Stimulated activated CD8-positive, alpha-beta memory T cell treated with anti-CD3 and anti-CD28 coated beads, Interleukin-2, amount 100 ng/mL, for 1 hour (primary cell): ENCODE measurements at regions not wholly inside any gene's neighbourhood (a gene's known extent, or its start where the extent isn't known, plus 50 kb on each side); places are given as distances from the start of the nearest gene placed in this dataset.

Experiments
- DNase-seq, 2 donors: peaks; one replicate each; pipeline ENCODE4 v3.0.0-alpha.2; 2020; ENCODE audit warnings: low read depth in 2 of 2

DNA sequence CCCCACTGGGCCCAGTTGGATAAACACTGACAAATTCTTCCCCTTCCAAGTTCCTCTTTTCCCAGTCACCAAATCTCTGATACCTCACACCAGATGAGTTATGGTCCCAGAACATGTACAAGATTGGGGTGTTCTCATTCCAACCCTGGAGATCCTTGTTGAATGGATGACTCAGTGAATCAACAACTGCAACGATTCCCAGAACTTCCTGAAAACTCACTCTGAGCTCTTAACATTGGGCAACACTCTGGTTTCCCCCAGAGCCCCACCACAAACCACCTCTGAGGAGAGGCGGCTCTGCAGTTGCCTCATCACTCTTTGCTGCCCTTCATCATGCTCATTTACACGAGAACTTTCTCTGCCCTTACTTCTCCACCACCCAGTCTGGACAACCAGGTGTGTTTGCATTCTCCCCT, 115.2 kb downstream of the MRPL14 start:
- no peak for DNase-seq

DNA sequence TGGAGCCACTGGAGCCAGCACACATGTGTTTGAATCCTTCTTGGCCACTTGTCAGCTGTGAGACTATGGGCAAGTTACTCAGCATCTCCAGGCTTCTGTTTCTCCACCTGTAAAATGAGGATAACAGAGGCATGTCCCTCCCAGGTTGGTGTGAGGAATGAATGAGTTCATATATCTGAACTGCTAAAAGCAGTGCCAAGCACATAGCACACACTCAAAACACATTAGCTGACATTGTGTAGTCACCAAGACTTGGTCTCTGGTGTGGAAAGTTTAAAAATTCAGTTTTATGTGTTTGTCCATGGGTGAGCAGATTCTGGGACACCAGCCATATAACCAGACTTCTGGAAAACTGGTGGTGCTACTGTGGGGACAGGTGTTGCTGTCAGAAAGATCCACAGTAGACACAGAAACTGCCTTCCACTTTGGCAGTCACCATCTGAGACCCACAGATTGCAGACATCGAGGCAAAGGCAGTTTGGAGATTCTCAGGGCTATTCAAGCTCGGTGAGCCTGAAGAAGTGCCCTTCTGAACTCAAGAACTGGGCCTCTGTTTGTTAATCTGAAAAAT, 115.8 kb downstream of the MRPL14 start:
- DNase-seq = no peak

DNA sequence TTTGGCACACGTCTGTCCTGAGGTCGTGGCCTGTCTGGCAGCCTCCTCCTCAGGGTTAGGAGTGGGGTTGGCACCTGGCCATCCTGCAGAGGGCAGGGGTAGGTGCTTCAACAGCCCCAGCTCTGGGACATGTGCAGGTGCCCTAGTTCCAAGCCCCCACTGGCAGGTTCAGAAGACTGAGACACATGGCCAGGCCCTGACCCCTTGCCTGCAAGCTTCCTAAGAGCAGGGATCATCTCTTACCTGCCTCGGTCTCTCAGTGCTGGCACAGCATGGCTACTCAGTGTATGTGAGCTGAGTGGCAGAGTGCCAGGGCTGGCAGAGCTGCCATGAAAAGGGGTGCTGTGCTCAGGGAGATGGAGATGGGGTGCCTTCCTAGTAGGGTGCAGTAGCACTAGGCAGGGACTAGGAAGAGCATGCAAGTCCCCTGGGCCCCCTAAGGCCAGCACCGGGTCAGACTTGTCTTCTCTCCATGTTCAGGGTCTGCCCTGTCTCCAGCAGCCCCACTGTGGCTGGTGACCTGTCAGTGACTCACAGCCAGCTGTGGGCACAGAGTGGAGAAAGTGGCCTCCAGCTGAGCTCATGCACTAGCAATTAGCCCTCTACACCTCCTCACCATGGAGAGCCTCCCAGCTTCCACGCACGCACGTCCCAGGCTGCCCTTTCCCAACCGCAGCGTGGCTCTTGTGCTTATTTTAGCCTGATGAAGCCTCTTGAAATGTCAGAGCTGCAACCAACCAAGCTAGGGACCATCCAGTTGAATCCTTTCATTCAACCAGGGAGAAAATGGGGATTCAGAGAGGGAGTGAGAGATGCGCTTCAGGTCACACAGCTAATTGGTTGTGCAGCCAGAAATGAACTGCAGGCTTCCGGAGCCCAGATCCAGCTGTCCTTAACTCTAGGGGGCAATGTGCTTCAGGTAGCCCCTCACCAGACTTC, 116.6 kb downstream of the MRPL14 start:
- no peak for DNase-seq

DNA sequence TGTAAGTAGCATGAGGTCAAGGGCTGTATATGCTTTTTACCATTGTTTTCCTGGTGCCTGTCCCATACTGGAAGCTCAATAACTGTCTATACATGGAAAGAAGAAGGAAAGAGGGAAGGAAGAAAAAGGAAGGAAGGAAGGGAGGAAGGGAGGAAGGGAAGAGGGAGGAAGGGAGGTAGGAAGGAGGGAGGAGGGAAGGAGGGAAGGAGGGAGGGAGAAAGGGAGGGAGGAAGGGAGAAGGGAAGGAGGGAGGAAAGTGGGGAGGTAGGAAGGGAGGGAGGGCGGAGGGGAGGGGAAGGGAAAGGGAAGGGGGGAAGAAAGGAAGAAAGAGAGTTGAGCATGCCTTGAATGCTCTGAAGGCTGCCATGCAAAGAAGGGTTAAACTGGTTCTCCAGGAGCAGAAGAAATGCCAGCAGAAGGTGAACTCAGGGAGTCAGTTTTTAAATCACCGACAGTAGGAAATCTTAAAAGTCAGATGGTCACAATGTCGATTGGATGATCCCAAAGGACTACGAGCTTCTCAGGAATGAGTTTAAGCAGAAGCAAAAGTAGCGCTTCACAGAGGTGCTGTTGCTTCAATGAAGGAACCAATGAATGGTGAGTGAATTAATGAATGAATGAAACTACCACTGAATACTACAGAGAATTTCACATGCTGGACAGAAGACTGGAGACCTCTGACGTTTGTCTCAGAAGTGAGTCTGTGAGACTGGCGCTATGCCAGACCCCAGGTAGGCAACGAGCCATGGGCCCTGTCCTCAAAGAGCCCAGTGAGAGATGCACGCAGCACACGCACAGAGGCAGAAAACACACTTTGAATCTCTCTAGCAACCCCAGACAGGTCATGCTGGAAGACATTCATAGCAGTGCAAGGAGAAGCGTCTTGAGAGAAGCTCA, 117.6 kb downstream of the MRPL14 start:
- no peak for DNase-seq

DNA sequence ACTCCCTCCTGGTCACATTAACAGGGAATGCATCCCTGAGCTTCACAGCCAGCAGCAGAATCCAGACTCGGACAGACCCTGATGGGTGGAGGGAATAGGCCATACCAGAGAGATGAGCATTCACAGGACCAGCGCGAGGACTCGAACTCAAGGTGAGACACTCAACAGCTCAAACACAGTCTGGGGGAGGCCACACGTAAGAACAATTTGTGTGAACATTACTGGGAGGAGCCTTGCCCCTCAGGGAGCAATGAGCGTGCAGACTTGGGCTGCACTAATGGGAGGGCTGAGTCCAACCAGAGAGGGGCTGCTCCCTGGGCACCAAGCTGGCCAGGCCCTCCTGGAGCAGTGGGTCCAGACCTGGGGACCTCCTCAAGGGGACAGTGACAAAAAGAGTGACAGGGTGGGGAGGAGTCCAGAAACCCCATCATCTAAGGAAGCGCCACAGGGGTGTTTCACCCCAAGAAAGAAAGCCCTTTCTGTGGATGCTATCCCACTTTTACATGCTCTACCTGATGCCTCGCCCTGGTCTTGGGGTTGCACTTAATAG, 118.4 kb downstream of the MRPL14 start:
- no peak for DNase-seq

DNA sequence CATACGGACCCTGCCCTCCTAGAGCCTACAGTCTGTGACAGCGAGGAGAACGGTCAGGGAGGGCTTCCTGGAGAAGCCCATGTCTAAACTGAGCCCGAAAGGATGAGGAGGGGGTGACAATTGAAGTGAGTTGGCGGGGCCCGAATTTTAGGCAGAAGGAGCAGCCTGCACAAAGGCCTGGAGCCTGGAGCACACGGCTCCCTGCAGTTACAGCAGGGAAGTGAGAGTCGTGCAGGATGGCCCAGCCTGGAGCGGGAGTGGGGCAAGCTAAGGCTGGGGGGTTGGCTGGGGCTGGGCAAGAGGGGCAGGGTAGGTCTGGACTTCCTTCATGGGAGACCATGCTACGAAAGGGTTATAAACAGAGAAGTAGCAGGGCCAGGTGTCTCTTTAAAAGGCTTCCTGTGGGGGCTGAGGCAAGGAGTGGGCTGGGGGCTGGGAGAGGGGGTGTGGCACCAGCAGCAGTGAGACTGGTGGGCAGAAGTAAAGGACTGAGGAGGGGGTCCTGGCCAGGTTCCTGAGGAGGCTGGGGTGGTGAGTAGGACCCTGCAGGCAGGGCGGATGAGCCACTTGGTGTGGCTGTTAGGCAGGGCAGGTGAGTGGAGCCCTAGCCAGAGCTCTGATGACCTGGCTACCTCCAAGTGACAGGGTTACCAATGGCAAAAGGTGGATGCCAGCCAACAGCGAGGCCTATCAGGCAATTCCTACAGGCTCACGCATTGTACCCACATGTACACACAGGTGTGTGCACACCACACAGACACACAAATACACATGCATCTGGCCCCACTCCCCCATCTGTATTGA, 119.2 kb downstream of the MRPL14 start:
- no peak for DNase-seq

DNA sequence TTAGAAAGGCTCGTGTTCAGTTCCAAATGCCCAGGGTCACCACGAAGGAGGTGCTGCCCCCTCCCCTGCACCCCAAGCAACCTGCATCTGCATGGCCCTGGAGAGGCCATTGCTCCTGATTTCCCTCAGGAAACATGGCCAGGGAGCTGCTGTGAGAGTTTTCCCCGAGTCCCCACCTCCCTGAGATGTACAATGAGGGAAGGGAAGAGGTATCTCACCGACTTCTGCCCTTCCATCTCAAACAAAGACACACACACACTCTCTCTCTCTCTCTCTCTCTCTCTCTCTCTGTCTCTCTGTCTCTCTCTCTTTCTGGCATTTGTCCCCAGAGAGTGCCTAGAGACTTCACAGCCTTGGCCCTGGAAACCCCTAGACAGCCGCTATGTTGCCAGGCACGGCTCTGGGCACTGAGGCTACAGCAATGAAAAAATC, 120.4 kb downstream of the MRPL14 start:
- DNase-seq = no peak

DNA sequence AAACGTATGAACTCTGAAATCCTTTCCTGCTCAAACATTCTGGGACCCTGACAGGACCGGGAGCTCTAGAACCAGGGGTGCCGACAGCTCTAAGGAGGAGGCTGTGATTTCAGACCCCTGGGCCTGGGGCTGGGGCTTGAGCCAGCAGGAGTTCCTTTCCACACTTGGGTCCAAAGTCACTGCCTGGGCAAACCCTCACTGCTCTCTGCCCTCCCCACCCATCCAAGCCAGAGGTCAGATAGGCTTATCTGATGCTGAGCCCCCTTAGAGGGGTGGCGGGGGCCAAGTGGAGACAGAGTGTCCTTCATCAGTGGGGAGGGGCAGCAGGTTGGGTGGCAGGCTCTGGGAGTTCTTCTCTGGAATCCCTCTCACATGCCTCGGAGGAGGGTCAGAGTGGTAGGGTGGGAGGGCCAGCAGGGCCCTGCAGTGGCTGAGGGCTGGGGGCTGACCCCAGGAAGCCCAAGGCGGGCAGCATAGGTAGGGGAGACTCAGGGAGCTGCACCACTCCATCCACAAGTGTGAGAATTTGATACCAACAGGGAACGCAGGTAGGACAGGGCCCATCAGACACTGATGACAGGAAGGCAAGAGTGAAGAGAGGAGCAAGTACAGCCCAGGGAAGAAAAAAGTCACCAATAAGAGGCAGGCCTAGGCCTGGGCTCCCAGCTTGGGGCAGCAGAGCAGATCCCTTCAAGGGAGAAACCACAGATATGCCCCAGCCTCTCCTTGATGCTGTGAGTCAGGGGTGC, 121.0 kb downstream of the MRPL14 start:
- DNase-seq = no peak

DNA sequence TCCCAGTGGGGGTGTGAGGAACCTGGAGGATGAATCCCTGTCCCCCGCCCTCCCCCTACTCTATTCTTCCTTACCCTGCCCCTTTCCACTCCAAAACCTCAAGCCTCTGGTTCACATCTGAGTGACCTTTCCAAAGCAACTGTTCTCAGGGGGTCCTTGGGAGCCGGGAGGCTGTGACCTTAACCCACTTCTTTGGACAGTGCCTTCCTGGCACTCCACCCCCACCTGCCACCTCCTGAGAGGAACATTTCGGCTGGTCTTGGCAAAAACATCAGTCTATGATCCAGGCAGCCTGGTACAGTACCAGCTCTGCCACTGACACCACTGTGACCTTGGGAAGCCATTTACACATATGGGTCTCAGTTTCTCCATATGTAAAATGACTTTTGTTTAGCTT, 121.7 kb downstream of the MRPL14 start:
- no peak for DNase-seq

DNA sequence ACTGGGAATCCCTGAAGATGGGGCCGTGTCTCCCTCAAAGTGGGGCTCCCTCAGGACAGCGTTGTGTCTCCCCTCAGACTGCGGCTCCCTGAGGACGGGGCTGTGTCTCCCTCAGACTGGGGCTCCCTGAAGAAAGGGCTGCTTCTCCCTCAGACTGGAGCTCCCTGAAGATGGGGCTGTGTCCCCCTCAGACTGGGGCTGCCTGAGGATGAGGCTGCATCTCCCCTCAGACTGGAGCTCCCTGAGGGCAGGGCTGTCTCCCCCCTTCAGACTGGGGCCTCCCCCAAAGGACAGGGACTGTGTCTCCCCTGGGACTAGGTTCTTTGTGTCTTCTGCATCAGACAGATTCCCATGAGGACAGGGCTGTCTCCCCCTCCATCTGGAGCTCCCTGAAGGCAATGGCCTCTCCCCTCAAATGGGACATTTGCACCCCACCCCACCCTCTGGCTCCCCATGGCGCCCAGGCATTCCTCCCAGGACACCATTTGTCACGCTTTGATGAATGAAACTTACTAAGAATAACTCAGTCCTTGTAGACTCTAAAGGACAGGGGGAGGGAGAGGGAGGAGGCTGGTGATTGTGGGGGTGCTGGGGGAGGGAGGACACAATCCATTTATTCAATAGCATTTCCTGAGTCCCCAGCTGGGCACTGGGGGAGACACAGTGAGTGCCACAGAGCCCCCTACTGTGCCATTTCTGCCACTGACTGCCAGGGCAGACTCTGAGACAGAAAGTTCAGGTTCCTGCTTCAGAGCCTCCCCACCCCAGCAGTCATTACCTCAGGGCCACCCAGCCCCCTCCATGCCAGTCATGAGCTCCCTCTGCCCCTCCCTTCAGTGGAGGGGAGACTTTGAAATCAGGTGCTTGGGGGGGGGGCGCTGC, 122.4 kb downstream of the MRPL14 start:
- no peak for DNase-seq

DNA sequence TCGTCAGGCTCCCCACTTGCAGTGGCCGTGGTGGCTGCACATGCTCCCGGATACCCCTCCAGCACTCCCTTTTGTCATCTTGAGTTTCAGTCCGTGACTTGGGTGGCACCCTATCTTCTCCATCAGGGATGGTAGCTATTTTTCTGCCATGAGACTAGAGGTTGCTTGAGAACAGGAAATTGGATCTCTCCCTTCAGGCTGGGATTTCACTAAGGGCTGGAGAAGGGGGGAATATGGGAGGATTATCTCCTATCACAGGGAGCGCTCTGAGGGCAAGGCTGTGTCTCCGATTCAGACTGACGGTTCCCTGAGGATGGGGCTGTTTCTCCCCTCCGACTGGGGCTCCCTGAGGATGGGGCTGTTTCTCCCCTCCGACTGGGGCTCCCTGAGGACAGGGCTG, 123.1 kb downstream of the MRPL14 start:
- no peak for DNase-seq

DNA sequence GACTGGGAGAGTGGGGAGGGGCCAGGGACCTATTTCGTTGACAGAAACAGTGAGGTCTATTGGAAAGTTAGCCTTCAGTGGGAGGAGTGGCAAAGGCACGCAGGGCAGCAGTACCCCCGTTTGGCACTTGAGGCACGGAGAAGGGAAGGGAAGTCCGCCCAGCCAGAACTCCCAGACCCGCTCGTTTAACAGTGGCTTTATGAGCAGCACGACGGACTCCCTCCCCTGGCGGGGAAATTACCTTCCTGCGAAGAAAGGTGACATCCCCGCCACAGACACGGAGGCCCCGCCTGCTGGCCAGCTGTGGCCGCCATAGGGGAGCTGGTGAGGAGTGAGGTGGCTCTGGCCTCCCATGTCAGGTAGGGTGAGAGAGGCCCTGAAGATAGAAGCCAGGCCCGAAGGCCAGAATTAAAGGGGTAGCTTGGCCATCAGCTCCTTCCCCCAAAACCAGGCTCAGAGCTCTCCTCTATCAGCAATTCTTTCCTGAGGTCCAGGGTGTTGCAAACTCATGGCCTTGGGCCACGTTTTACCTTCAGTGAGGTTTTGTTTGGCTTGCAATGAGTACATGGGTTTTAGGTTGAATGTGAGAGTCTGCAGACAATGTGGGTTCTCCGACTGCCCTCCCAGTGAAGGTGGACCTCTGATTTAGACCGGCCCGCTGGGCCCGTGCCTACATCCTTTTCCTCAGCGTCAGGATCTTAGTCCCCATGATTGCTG, 123.7 kb downstream of the MRPL14 start:
- DNase-seq = no peak

DNA sequence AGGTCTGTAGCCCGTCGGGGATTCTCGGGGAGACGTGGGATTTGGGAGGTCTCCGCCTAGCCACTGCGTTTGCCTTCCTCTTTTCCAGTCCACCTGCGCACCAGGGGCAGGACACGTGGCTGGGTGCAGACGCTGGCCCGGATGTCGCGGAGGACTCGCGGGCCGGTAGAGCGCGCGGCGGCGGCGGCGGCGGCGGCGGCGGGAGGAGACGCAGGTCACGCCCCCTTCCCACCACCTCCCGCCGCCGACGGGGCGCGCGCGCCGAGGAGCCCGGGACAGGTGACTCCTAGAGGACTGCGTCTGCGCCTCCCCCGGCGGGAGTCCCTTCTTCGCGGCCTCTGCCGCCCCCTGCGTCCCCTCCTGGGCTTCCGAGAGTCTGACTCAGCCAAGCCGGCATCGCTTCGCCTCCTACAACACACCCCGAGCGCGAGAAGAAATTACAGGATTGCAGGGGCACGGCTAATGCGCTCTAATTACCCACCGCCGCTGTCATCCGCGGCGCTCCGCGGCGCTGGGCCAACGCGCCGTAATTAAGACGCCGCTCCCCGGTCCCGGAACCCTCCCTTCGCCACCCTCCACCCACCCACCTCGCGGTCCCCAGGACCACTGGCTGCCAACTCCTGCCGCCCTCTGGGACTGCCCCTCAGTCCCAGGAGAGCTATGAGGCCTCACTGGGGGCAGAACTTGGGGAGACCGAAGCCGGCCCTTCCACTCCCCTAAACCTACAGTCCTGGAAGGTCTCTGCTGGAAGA, 124.5 kb downstream of the MRPL14 start:
- peak; percentile 22 to 25 for DNase-seq

DNA sequence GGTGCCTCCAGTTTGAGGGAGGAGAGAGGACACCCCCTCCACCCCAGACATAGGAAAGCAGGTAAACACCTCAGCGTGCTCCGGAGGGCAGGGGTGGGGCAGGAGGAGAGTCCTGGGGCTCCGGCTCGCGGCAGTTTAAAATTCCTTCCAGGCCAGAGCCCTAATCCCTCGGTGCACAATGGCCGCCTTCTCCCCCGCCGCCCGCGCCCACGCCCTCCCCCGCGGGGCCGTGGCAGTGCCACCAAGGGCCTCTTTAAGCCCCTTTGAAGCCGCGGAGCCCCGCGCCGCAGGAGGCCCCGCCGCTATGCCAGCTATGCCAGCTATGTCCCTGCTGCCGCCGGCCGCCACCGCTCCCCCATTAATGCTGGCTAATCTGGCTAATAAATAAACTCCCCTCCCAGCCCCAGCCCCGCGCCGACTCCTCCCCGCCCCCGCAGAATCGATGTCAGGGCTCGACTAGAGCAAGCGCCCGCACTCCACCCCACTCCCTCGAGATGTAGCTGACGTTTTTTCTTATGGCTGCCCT, 125.1 kb downstream of the MRPL14 start:
- DNase-seq = no peak

DNA sequence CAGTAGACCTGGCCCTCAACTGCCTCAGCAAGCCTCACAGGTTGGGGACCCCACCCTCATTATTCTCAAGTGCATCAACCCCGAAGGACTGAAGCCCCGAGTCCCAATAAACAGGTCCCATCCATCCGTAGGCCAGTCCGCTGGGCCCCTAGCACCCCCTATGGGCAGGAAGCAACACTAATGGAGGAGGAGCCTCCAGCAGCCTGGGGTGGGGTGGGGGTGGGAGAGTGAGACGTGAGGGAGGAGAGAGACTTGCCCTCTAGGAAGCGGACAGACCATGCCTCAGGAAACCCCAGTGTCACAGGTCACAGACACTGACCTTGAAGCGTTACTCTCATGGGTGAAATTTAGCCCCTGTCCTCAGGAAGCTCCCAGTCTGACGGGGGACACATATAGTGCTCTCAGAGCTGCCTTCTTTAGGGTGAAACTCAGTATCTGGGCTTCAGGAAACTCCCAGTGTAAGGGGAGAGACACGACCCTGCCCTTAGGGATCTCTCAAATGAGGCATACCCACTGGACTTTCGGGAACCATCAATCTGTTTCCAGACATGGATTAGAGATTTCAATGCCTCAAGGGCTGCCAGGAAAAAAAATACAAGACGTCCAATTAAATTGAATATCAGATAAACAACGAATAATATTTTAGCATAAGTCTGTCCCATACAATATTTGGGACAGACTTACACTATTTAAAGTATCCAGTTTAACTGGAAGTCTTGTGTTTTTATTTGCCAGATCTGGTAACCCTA, 125.8 kb downstream of the MRPL14 start:
- DNase-seq = no peak

DNA sequence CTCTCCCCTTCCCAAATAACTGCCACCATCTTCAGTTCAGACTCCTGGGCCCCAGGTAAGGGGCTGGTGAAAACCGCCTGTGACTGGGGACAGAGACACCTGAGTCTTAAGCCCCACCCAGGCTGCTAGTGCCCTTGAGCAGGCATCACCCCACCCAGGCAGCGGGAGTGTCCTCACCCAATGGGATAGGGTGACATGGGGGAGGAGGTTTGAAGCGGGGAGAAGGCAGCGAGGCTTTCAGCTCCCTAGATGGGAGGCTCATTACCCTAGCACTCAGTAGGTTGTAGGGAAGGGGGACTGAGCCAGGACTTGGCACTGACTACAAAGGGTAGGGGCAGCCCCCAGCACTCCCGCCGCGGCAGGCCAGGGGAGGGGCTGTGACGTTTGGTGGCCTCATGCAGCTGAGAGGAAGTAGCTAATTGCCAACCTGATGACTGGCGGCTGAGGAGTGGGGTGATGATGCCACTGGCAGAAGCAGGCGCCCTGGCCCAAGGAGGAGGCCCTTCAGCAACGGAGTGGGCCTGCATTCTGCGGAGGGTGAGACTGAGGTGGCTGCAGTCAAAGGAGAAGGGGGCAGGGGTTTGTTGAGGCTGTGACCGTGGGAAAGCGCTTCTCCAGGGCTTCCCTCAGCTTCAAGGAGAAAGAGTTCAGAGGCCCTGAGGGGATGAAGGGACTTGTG, 126.9 kb downstream of the MRPL14 start:
- DNase-seq = no peak
